GM18870 (cell line): ENCODE measurements at regions not wholly inside any gene's neighbourhood (a gene's known extent, or its start where the extent isn't known, plus 50 kb on each side); places are given as distances from the start of the nearest gene placed in this dataset.
"Not testable (repeated sequence)": the region's sequence is repeated elsewhere in the genome, so short reads cannot be mapped to it uniquely, and the experiment has no call there.

Experiments used
- ATAC-seq: cut with Tn5 transposase; IDR thresholded peaks from one replicate; pipeline ENCODE4 v1.9.1; 2021; ENCODE audit warnings: moderate library complexity; ENCODE audit not compliant: unreplicated experiment

DNA sequence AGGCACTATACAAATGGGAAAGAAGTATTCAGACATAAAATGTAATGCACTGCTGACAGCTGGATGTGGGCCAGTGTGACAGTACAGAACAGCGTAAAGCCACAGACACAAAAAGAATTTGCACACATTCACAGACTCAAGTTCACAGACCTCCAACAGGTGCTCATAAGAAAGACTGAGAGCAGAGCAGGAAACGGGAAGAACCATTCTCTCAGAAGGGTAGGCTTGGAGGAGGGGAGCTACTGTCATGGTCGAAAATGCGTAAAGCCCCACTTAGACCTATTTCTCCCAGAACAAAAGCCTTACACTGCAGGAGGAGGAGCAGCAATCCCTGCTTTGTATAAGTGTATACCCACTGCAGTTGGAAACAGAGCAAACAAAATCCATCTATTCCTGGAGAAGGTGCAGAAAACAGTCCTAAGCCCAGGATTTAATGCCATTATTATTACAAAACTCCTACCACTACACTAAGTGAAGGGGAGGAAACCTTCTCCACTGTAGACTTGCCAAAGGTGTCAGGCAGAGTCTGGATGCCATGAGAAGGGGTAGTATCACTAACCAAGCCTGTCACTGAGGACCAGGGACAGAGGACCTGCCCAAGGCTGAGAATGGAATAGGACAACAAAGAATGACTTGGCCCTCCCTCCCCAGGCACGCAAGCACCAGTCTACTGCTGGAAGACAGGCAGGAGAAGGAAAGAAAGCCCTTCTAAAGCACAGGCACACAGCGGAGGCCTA lies 103.0 kb upstream of the FAM25C start:
- not testable (repeated sequence) for ATAC-seq

DNA sequence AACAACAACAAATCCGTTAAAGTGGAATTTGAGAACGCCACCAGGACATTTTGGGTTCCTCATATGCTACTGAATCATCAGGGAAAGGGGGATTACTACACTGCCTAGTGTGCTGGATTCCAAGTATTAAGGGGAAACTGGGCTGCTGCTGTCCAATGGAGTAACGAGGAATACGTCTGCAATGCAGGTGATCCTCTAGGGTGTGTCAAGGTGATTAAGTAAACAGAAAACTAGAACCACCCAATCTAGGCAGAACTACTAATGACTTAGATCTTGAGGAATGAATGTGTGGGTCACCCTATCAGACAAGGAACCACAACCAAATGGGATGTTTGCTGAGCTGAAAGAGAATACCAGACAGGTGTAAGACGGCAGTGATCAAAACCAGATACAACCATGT lies 99.3 kb upstream of the FAM25C start:
- ATAC-seq: not testable (repeated sequence)

DNA sequence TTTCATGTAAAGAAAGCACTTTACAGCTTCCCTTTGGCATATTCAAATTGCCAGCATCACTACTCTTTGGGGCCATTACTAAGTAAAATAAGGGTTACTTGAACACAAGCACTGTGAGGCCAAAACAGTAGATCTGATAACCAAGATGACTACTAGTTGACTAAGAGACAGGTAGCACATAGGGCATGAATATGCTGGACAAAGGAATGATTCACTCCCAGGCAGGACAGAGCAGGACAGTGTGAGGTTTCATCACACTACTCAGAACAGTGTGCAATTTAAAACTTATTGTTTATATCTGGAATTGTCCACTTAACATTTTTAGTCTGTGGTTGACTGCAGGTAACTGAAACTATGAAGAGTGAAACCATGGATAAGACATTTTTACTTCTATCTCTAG lies 91.1 kb upstream of the FAM25C start:
- ATAC-seq: not testable (repeated sequence)

- ATAC-seq: not testable (repeated sequence)
Observed at GRCh38 chr10:48088087-48088486, 88.5 kb upstream of the FAM25C start.

DNA sequence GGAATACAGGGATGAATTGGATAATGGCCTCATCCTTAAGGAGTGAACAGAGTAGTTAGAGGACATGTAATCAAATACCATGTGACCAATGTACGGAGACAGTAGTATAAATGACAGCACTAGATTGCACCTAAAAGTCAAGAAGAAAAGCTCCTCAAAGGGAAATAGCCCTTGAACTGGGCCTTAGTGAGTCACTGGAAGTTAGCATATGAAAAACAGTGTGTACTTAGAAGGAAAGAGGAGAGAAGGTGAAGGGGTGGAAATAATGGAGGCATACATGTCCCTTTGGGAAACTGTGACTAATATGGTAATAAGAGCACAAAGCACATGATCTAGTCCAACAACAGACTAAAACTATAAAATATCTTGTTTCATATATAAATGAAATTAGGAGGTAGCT lies 84.9 kb upstream of the FAM25C start:
- not testable (repeated sequence) for ATAC-seq

GRCh38 chr10:48071228-48071627 lies 71.6 kb upstream of the FAM25C start:
- not testable (repeated sequence) for ATAC-seq

GRCh38 chr10:48063944-48064625 lies 64.5 kb upstream of the FAM25C start:
- peak; percentile 55 for ATAC-seq

DNA sequence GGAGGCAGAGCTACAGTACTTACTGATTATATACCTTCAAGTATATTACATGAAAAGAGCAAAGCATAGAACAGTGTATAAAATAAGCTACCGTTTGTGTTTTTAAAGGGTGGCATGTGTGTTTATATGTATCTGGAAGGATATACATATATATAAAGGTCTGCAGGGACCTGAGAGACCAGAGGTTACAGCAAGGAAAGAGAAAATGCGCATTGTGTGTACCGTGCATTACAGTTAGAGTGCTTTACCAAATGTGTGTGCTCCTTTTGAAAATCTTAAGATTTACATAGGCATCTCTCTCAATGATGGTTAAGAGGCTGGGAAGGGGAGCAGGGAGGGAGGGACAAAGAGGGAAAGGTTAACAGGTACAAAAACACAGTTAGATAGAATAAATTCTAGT lies 55.8 kb upstream of the FAM25C start:
- ATAC-seq: not testable (repeated sequence)
